ENCODE measurements at regions not wholly inside any gene's neighbourhood (a gene's known extent, or its start where the extent isn't known, plus 50 kb on each side); places are given as distances from the start of the nearest gene placed in this dataset.

- no peak for TF ChIP-seq POLR2A (IDR thresholded peaks at IDR 0.05)
- no peak for TF ChIP-seq POLR2AphosphoS5 (IDR thresholded peaks at IDR 0.05)
- TF ChIP-seq CTCF (IDR thresholded peaks at IDR 0.05) = no peak
- TF ChIP-seq EP300 (IDR thresholded peaks at IDR 0.05) = no peak
Observed at GRCh38 chr6:86707545-86708120, 229.7 kb upstream of the HTR1E start.
